DMS153 treated with DMSO at 0.1 percent for 48 hours (cell line): ENCODE measurements at regions not wholly inside any gene's neighbourhood (a gene's known extent, or its start where the extent isn't known, plus 50 kb on each side); places are given as distances from the start of the nearest gene placed in this dataset.

Experiments used
- DNase-seq: peaks from one replicate; lab custom pipeline; 2025; ENCODE audit not compliant: unreplicated experiment; lab: John Stamatoyannopoulos, UW

DNA sequence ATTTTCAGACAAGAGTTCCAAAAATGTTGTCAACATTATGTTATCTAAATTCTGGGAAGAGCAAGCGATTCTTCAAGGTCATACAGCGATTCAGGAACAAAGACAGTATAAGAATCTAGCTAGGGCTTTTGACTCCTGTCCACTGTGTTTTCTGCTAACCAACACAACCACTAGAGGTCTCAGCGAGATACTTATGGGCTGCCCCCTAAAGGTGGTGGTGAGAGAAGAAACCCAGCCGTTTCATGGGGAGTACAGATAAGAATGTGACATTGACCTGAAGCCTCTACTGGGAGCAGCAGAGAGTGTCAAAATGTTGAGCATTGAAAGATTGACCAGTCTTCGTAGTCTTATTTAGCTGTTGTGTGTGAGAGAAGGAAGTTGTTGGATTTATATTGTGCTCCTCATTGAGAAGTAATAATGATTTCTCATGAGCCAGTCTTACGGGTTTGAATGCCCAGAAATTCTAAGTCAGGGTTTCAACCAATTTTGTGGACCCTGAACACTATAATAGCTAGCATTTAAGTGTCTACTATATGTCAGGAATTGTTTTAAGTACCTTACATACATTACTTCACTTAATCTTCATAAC lies 168.3 kb downstream of the SPRY1 start:
- peak; percentile 64 for DNase-seq

DNA sequence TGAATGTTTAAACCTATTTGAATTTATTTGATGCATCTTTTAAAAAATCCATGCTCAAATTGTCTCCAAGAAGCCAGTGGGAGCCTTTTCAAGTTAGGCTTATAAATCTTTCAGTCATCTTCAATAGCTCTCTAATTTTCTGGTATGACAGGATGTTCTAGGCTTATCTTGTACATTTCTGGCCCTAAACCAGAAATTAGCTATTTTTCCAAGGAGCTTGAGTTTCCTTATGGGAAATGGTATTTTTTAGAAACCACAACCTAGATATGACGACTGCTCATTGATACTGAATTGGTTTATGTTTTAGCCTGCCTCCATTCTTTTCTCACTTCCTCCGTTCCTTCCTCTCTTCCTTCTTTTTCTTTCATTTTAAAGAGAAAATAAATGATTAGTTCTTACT lies 172.3 kb downstream of the SPRY1 start:
- DNase-seq = no peak

DNA sequence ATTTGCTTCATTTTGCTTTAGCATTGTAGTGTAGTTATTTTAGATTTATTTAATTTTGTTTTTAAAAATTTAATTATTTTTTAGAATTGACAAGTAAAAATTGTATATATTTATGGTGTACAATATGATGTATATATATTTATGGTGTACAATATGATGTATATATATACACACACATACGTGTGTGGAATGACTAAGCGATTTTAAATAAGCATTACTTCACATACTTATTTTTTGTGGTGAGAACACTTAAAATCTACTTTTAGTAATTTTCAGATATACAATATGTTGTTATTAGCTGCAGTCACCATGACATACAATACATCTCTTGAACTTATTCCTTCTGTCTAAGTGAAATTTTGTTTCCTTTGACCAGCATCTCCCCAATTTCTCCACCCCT lies 172.9 kb downstream of the SPRY1 start:
- DNase-seq = no peak

DNA sequence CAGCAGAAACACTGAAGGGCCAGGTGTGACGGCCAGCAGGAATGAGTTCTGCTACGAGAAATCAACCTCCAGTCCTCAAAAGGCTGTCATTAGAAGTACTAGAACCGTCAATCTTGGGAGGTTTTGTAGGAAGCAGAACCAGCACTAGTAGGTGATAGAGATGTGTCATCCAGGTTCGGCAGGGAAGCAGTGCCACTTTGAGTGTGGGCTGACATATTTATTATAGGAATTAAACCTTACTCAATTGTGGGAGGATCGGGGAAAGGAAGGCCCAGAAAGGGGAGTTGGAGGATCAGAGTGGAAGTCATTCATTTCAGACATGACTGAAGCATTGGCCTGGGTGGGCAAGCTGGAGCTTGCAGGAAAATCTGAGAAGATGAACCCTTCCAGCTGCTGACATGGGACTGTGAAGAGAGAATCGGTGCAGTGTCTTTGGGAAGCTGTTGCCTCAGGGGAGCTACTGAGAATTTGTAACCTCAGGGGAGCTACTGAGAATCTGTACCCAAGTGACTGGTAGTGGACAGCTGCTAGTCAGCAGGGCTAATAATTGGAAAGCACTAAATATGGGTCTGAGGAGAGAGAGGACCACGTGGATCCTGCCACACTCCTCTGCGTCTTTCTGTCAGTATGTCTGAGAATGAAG lies 177.4 kb downstream of the SPRY1 start:
- no peak for DNase-seq

DNA sequence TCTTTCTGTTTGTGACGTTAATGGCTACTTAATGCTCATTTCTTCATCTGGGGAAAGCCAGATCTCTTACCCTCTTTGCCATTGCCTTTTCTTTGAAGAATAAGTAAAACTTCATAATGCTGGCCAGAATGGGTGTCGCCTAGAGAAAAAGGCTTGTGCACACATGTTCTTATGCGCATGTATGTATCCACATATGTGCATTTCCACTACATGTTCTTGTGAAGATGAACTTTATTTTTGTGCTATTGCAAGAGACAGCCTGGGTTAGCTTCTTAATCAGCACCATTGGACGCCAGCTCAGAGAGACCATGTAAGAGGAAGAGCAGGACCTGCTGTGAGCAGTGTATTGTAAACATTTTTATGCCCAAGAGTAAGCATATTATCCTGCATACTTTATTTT lies 178.7 kb downstream of the SPRY1 start:
- DNase-seq = no peak

- no peak for DNase-seq
Measured at GRCh38 chr4:123577225-123577906, 180.8 kb downstream of the SPRY1 start.

DNA sequence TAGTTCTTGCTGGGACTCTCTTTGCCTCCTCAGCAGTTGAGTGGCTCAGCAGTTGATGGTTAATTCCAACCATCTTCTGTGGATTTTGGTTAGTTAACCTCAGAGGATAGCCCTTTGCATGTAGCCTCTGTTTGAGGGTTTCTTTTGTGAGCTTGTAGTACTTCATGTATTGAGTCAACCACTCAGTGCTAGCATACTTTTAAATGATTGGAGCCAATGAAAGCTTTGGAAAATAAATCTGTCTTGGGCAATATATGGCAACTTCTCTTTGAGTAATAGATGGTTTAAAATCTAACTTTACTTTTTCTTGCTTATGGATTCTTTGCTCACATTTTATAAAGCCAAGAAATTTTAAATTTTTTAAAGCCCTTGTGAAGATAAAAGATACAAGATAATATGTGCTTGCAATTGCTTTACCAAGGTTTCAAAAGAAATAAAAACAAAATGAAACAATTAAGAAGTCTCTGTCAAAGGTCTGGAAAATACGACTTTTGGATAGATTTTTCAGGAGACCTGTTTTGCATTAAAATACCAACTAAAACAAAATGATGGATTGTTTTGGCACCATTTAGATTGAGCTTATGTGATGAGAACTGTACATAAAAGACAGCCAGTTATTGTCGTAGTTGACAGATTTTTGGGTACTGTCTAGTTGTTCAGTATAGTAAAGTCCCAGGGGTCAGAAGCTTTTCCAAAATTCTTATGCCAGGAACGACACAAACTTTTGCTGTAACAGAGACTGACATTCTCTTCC lies 181.9 kb downstream of the SPRY1 start:
- no peak for DNase-seq

GRCh38 chr4:123579961-123580360 lies 183.4 kb downstream of the SPRY1 start:
- DNase-seq = no peak

DNA sequence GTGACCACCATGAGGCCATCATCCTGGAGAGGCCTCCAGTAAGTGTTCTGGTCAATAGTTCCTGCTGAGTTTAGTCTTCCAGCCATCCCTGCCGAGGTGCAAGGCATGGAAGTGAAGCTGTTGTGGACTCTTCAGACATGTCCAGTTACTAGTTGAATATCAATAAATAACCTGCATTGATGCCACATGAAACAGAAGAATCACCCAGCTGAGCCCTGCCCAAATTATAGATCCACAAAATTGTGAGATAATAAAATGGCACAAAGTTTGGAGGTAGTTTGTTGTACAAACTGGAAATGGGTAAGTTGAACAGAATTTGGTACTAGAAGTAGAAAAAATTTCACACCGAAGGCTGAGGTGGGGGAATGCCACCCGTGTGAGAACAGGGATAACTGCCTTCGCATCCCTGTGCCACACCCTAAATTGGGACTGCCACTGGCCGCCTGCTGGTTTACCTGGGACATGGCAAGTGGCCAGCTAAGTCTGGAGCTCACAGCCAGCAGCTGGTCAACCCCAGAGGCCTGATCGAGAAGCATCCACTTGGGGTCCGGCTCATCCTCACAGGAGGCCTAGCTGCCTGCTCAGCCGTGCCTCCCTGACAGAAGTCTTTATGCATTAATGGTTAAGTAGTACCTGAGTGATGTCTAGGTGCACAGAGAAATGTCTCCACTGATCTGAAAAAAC lies 184.5 kb downstream of the SPRY1 start:
- DNase-seq = no peak

- no peak for DNase-seq
Measured at GRCh38 chr4:123581802-123582201, 185.2 kb downstream of the SPRY1 start.

DNA sequence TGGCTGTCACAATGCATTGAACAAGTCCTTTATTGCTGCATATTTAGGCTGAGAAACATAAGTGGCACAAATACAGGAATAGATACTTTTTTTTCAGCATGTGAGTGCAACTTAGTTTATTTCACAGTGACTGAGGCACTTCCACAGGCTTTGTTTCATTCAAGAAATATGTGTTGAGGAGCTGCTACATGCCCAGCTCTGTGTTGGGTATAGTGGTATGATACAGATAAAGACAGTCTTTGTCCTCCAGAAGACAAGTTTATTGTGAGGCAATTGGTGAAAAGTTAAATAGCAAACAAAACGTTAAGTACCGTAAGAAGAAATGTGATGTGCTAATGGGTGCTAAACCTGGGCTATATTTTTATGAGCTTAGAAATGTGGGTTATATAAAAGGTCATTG lies 186.4 kb downstream of the SPRY1 start:
- no peak for DNase-seq

DNA sequence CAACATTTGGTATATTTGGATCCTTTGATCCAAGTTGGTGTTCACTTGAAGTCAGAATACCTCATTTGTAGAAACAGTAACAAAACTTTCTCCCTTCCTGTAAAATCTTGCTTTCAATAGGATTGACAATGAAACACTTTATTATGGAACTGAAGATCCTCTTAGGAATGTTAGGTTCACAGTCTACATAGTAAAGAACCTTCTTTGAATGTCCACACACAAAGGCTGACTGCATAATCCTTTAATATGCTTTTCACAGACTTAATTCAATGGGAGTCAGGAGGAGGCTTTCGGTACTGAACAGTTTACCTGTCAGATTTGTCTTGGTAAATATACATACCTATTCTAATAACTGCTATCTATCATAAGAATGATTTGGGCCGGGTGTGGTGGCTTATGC lies 188.5 kb downstream of the SPRY1 start:
- no peak for DNase-seq

DNA sequence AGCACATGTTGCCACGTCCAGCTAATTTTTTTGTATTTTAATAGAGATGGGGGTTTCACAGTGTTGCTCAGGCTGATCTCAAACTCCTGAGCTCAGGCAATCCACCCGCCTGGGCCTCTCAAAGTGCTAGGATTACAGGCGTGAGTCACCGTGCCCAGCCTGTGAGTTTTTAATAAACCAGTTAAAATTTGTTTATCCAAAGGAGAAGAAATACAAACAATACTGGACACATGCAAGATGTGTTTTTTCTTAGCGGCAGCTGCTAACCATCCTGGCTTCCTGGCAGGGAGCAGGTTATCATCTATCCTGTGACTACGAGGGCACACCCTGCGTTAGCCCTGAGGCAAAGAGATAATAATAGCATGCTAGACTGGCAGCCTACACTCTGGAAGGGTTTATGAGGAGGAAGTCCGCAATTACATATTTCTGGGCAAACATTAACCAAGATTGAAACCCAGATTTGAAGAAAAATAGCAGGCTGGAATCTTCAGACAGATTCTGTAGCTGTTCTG lies 191.4 kb downstream of the SPRY1 start:
- DNase-seq = peak; percentile 67

- DNase-seq = peak; percentile 48
Measured at GRCh38 chr4:123588631-123589241, 192.1 kb downstream of the SPRY1 start.

DNA sequence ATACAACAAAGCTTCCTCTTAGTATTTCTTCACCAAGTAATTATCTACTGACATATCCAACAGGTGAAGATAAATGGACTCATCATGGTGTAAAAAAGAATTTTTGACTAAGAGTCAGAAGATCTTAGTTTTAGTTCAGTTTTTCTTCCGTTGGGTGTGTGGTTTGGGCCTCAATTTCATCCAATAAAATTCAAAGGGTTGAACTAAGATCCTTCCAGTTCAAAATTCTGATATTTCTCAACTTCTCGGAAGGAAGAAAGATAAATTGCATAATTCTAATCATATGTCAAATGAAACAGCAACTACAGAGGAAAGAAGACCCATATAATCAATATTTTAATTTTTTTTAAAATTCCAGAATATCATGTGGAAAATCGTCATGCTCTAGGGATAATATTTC lies 192.7 kb downstream of the SPRY1 start:
- DNase-seq = no peak

DNA sequence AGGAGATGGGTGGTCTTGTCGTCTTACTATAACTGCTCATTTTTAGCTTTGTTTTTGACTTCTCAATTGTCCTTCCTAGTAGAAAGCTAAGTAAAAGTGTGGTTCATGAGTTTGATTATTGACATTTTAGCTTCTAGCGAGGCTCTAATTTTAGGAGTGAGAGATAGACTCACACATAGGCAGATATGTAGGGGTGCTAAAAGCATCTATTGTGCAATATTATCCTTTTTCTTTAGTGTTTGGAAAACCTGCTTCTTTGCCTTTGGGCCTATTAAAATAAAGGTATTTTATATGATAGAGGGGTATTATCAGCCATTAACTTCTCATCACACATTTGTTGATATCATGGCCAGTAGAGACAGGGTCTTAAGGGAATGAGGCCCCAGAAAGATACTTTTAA lies 195.3 kb downstream of the SPRY1 start:
- no peak for DNase-seq

DNA sequence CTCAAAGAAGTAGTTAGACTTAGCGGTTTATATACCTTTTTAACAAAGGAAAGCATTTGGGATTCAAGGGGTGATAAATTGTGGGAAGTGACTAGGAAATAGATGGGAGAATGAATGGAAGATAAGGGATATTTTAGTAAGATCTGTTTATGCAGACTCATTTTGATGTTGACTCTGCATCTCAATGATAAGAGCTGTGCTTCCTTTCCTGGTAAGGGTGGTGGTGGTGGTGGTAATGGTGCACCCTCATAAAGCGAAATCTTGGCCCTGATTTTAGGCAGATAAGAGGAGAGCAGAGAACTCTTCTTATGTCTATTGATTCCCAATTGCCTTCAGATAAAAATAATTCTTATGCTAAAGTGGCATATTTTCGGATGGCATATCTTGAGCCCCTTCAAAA lies 197.1 kb downstream of the SPRY1 start:
- DNase-seq = no peak

DNA sequence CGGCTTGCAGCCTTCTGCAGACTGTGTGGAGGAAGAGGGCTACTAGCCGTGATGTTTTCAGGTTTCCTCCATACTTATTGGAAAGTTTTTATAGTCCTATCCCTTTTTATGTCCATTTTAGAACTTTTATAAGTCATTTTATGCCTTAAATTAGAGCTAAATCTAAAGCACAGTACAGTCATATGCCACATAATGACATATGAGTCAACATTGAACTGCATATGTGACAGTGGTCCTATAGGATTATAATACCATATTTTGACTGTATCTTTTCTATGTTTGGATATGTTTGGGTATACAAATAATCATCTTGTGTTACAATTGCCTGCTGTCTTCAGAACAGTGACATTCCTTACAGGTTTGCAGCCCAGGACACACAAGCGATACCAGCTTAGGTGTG lies 200.2 kb downstream of the SPRY1 start:
- DNase-seq = no peak

DNA sequence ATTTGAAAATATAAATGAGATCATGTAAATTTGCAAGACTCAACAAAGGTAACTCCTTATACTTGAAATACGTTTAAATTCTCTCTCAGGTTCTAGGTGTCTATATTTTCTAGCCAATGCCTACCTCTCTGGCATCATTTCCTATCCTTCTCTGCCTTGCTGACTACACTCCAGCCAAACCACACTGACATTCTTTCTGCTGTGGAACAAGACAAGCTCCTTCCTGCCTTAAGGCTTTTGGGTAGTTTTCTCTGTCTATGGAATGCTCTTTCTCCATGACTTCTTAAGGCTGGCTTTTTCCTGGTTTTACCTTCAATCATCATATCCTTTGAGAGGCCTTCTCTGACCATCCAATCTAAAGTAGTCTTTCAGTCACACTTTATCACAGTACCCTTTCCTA lies 201.0 kb downstream of the SPRY1 start:
- DNase-seq = no peak

DNA sequence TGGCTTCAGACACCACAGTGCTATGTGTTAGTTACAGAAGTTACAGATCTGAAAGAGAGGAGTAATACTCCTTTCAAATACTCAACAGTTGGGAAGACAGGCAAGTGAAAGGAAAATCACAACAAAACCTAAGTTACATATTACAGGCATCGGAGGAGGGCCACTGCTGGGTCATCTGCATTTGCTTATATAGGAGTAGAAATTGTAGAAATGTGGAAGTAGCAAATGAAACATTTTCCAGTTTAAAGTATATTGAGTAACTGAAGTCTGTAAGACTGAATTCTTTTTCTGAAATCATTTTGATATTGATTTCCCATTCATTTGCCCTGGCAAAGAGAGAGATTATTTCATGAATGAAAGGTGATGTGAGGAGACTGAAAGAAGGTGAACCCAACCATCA lies 201.7 kb downstream of the SPRY1 start:
- no peak for DNase-seq
